Activated T-cell treated with anti-CD3 and anti-CD28 coated beads, Interleukin-2, amount 50 U/mL, for 48 hours (primary cell): ENCODE measurements at regions not wholly inside any gene's neighbourhood (a gene's known extent, or its start where the extent isn't known, plus 50 kb on each side); places are given as distances from the start of the nearest gene placed in this dataset.
"Not testable (repeated sequence)": the region's sequence is repeated elsewhere in the genome, so short reads cannot be mapped to it uniquely, and the experiment has no call there.

Source experiments
- DNase-seq, 2 experiments: peaks; one replicate each; pipeline ENCODE4 v3.0.0-alpha.2; 2020

- no peak for DNase-seq
Measured at GRCh38 chr15:81710328-81710727, 335.5 kb downstream of the MEX3B start.

DNA sequence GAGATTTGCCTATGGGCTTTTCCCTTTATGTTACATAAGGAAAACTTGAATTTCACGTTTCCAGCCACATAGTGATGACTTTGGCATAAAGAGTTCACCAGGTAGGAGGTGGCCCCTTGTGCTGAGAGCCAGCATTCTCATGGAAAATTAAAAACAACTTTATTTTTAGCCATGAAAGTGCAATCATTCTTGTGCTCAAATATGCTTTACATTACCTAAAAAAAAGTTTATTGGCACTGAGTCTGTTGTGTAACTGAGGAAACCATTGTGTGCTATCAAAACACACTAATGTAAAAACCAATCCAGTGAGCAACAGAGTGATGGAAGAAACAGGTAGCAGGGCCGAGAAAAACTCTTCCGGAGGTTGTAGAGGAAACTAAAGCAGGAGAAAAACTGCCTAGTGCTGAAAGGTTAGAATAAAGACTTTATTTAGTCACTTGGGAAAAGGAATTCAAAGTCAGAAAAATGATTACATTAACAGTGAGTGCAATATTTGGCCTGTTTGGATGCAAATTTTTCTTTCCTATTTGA lies 332.9 kb upstream of the TMC3 start:
- DNase-seq, result not testable (repeated sequence)

- not testable (repeated sequence) for DNase-seq
Measured at GRCh38 chr15:81705727-81706126, 331.7 kb upstream of the TMC3 start.

DNA sequence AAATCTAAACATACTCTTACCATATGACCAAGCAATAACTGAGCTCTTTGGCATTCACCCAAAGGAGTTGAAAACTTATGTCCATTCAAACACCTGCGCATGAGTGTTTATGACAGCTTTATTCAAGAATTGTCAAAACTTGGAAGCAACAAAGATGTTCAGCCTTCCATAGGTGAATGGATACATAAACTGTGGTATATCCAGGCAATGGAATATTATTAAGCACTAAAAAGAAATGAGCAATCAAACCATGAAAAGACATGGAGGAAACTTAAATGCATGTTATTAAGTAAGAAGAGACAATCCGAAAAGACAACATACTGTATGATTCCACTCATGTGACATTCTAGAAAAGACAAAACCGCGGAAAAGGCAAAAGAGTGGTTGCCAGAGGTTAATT lies 312.0 kb upstream of the TMC3 start:
- DNase-seq, result no peak

- no peak for DNase-seq
Measured at GRCh38 chr15:81685237-81685636, 311.2 kb upstream of the TMC3 start.

DNA sequence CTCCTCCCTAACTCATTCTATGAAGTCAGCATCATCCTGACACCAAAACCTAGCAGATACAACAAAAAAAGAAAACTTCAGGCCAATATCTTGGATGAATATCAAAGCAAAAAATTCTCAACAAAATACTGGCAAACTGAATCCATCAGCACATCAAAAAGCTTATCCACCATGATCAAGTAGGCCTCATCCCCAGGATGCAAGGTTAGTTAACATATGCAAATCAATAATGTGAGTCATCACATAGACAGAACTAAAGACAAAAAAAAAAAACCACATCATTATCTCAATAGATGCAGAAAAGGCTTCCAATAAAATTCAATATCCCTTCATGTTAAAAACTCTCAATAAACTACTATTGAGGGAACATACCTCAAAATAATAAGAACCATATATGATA lies 306.8 kb upstream of the TMC3 start:
- no peak for DNase-seq

DNA sequence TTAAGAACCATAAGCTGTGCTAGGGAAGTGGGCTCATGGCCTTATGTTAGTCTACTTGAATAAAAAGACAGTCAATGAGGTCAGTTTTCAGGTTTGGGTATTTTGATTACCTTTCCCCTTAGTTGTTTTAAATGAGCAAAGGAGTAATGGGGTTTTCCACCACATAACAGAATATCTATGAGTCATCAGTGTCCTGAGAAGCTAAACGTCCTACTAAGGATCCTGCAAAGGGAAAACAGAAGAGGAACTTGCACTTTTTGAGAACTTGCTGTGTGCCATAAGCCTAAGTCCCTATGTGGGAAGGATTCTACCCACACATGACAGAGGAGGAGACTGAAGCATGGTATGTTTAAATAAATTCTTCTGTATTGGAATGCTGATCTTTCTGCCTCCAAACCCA lies 292.8 kb upstream of the TMC3 start:
- DNase-seq, result no peak

- DNase-seq, result no peak
Measured at GRCh38 chr15:81660976-81661375, 287.0 kb upstream of the TMC3 start.

GRCh38 chr15:81653259-81653658 lies 279.2 kb upstream of the TMC3 start:
- DNase-seq, result no peak

GRCh38 chr15:81645470-81645869 lies 271.5 kb upstream of the TMC3 start:
- no peak for DNase-seq

DNA sequence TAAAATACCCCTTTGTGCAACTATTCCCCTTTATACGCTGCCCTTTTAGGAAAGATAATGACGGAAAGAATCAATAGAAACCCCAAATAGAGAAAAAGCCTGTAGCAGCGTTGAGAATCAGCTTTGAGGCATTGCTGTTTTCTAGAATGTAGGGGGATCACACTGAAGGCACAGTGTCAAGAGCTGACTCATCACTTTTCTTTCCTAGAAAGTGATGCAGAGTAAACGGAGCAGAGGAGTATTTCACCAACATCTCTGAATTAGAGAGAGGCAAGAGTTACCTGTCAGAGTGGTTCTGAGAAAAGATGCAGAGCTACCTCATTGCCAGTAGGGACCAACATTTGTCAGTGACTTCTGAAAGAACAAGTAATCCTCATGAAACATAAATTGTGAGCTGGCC lies 269.8 kb upstream of the TMC3 start:
- DNase-seq, result no peak

DNA sequence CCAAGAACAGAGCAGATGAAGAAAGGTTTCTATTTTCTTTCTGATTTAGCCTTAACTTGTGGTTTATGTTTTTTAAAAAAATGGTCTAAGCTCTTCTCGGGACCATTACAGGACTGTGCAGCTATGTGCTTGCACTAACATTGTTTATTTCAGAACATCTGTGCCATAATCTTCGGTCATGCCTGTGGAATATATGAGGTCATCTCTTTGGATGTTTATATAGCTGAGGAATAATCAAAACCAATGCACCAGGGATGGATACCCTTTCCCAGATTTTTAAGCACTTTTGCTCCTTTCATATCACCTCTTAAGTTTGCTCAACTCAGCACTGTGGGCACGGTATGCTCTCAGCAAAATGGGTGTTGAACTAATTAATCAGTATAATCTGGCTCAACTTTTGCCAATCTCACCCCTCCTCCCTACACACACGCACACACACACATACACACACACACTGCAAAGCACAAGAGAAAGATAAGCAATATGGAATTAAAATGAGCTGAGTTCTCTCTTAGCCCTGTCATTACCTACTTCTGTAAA lies 268.5 kb upstream of the TMC3 start:
- no peak for DNase-seq

- DNase-seq, result not testable (repeated sequence)
Measured at GRCh38 chr15:81636064-81636463, 262.1 kb upstream of the TMC3 start.

- no peak for DNase-seq
Measured at GRCh38 chr15:81633889-81634288, 259.9 kb upstream of the TMC3 start.

- DNase-seq, result no peak
Measured at GRCh38 chr15:81625896-81626295, 251.9 kb upstream of the TMC3 start.

GRCh38 chr15:81619002-81619401 lies 245.0 kb upstream of the TMC3 start:
- DNase-seq, result no peak

DNA sequence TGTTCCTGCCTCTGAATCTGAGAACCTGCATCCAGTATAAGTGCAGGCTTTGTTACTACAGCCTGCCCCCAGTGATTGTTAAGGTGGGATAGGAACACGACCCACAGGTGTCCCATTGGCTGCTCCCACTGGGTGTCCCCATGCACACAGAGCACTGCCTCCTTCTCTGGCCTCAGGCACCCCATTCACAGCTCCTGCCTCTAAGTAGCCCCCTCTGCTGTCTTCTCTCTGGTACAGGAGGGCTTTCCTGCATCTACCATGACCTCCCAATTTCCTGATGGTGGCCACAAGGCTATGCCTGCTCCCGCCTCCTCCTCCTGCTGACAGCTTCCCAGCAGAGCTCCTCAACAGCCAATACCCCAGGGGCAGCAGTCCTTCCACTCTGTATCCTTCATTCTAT lies 238.6 kb upstream of the TMC3 start:
- DNase-seq, result no peak

DNA sequence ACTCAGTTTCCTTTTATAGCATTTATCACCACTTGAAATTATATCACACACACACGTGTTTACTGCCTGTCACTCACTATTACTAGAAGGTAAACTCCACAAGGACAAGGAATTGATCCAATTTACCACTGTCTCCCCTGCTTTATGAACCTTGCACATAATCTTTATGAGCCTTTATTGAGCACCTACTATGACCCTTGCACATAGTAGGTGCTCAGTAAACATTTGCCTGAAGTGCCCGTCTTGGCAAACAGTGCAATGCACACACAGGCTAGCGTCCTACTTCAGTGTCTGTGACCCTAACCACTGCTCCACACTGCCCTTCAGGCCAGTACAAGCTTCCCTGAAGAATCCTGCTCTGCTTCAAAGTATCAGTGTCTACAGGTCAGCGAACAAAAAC lies 237.7 kb upstream of the TMC3 start:
- no peak for DNase-seq

- DNase-seq, result no peak
Measured at GRCh38 chr15:81608309-81608829, 234.4 kb upstream of the TMC3 start.

DNA sequence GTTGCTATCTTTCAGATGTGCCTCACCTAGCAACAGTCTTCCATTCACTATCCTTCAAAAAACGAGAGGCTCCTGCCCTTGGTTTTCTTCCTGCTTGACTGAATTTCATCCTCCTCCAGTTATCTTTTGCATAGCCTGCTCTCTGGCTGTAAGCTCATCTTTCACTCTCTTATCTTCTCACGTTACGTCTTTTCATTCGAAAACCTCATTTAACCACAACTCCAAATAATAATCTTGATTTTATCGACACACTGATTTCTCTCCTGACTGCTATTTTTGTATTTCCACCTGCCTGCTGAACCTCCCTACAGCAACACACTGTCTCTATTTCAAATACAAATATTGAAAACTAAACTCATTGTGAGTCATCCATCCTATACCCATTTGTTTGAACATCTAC lies 230.7 kb upstream of the TMC3 start:
- DNase-seq, result no peak

DNA sequence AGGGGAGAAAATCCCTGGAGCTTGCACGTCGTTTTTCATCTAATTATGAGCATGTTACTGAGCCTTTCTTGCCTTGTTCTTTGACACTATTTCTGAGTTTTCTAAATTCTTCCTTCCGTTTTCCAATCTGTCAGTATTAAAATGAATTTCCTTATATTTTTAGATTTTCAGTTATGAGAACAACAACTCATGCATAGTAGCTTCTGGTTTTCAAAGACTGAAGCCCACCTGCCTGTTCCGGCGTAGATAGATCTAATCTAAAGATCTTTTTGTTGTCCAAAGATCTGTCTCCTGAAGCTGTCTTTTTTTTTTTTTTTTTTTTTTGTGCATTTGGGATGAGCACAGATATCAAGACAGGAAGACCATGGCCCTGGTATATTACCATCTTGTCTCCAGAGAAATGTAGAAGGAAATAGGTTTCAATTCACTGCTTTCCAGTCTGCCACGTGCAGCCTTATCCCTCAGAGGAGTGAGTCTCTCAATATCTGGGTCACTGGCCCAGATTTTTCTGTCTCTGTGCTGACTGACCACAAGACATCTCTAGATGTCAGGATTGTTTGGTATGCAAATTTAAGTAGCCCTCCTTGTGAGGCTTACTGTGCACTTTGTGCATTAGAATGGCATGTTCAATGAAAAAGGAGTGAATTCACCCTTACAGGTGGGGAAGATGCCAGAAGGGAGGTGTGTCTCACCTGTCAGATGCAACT lies 222.3 kb upstream of the TMC3 start:
- DNase-seq, result no peak

- DNase-seq, result no peak
Measured at GRCh38 chr15:81595752-81596151, 221.7 kb upstream of the TMC3 start.

- no peak for DNase-seq
Measured at GRCh38 chr15:81589671-81590070, 215.7 kb upstream of the TMC3 start.

DNA sequence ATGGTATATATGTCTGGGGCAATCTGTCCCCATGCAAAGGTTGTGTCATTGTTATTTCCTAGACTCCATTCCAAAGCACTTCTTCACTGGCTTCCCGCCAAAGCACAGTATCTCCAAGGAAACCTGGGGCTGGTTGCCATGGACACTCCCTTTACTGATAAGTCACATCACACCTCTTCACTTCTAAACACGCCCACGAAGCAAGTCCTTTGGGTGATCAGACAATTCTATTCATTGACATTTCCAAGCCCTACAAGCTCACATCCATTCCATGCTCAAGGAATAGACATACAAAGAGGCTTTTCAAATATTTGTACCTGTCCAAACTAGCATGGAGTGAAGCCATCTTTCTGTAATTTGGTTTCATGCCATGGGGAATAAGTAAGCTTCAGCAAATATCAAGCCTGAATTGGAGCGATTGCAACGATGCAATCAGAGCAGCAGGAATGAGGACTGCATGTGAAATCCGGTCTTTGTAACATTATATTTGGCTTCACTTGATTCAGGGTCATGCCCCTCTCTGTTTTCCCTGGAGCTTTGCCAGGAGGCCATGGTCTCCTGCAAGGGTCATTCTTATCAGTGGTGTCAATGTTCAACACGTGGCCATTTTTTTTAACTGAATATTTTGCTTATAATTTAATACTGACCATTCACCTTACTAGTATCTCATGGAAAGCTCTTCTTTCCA lies 201.6 kb upstream of the TMC3 start:
- DNase-seq, result no peak
